A673 (cell line): ENCODE measurements at regions not wholly inside any gene's neighbourhood (a gene's known extent, or its start where the extent isn't known, plus 50 kb on each side); places are given as distances from the start of the nearest gene placed in this dataset.

Experiments used
- BruUV-seq: library from RNA; stranded (reverse); fragments of 400-500 nt; replicated peaks from 2 replicates; lab custom pipeline; 2021; lab: Mats Ljungman, UMichigan
- CTCF ChIA-PET: fragments of 300-600 bp; sonication (Branson Sonifier 250); formaldehyde crosslinking; loops from one replicate; lab custom pipeline; 2022; ENCODE audit warnings: antibody characterized with exemption; lab: Charles Lee
- POLR2A ChIA-PET: fragments of 300-600 bp; sonication (Branson Sonifier 250); formaldehyde crosslinking; loops from one replicate; lab custom pipeline; 2022; ENCODE audit warnings: antibody characterized with exemption; ENCODE audit not compliant: low non-redundant PET; lab: Charles Lee
- DNase-seq: peaks from one replicate; pipeline ENCODE4 v3.0.0-alpha.2; 2015; ENCODE audit warnings: low spot score
- H3K27ac ChIP-seq: fragments of 200-600 bp; sonication (generic); 2 replicates; pipeline ENCODE4 v1.5.1; 2016; ENCODE audit warnings: mixed run types, low read depth, mild to moderate bottlenecking, mixed read lengths, antibody characterized with exemption, low read length; ENCODE audit not compliant: poor library complexity, severe bottlenecking
- H3K27me3 ChIP-seq: fragments of 200-600 bp; sonication (generic); replicated peaks from 2 replicates; pipeline ENCODE4 v1.6.1; 2017; ENCODE audit warnings: mixed run types, low read depth, mild to moderate bottlenecking, mixed read lengths, antibody characterized with exemption, low read length; ENCODE audit not compliant: insufficient read depth, poor library complexity
- H3K36me3 ChIP-seq: fragments of 200-600 bp; sonication (generic); 2 replicates; pipeline ENCODE4 v1.6.1; 2016; ENCODE audit warnings: mixed run types, mild to moderate bottlenecking, mixed read lengths, antibody characterized with exemption, low read length; ENCODE audit not compliant: insufficient read depth, poor library complexity, severe bottlenecking
- H3K4me1 ChIP-seq: fragments of 200-600 bp; sonication (generic); 2 replicates; pipeline ENCODE4 v1.6.1; 2017; ENCODE audit warnings: mixed run types, mild to moderate bottlenecking, mixed read lengths, antibody characterized with exemption, low read length; ENCODE audit not compliant: insufficient read depth, poor library complexity, severe bottlenecking
- H3K4me3 ChIP-seq: fragments of 200-600 bp; sonication (generic); 2 replicates; pipeline ENCODE4 v1.5.1; 2016; ENCODE audit warnings: low read depth, mixed run types, mild to moderate bottlenecking, mixed read lengths, low read length; ENCODE audit not compliant: poor library complexity, severe bottlenecking
- H3K9me3 ChIP-seq: fragments of 200-600 bp; sonication (generic); 2 replicates; pipeline ENCODE4 v1.6.1; 2016; ENCODE audit warnings: mixed run types, low read depth, mild to moderate bottlenecking, mixed read lengths, antibody characterized with exemption, low read length; ENCODE audit not compliant: poor library complexity, severe bottlenecking
- CTCF ChIP-seq: fragments of 300-800, 200-600 bp; sonication (generic); conservative IDR thresholded peaks from 2 replicates; pipeline ENCODE4 v1.5.1; 2017; ENCODE audit warnings: low read depth, mild to moderate bottlenecking, antibody characterized with exemption, low read length, moderate library complexity, mixed read lengths
- EZH2 ChIP-seq: fragments of 200-600 bp; sonication (generic); IDR thresholded peaks from 2 replicates; pipeline ENCODE4 v1.6.1; 2017; ENCODE audit warnings: borderline replicate concordance, low read depth, mild to moderate bottlenecking, mixed read lengths, antibody characterized with exemption, low read length; ENCODE audit not compliant: poor library complexity, severe bottlenecking
- intact Hi-C: fragments of 100-400 bp; cut with micrococcal nuclease; formaldehyde crosslinking; loops from one replicate; pipeline ENCODE4 v1.10.0; 2022; ENCODE audit not compliant: unreplicated experiment

- no peaks in the 10 kb centered on the region for H3K9me3 ChIP-seq
- no peaks in the 10 kb centered on the region for H3K27me3 ChIP-seq
- ChIA-PET POLR2A (no interaction called here), CTCF (no interaction called here)
- TF ChIP-seq EZH2 (no peak), CTCF (no peak)
- no TSS peak for BruUV-seq
- no peak for DNase-seq
- no peak overlapping the region for H3K4me3 ChIP-seq
- no peak overlapping the region for H3K27ac ChIP-seq
- no peaks in the 10 kb centered on the region for H3K4me1 ChIP-seq
- H3K36me3 ChIP-seq = no peaks in the 10 kb centered on the region
- intact Hi-C loops = loop anchor here (10.0 kb wide), 1 partner anchor 477 kb away; no protein-coding TSS in a partner anchor
Observed at GRCh38 chr10:4177791-4178190, 392.8 kb upstream of the KLF6 start.

DNA sequence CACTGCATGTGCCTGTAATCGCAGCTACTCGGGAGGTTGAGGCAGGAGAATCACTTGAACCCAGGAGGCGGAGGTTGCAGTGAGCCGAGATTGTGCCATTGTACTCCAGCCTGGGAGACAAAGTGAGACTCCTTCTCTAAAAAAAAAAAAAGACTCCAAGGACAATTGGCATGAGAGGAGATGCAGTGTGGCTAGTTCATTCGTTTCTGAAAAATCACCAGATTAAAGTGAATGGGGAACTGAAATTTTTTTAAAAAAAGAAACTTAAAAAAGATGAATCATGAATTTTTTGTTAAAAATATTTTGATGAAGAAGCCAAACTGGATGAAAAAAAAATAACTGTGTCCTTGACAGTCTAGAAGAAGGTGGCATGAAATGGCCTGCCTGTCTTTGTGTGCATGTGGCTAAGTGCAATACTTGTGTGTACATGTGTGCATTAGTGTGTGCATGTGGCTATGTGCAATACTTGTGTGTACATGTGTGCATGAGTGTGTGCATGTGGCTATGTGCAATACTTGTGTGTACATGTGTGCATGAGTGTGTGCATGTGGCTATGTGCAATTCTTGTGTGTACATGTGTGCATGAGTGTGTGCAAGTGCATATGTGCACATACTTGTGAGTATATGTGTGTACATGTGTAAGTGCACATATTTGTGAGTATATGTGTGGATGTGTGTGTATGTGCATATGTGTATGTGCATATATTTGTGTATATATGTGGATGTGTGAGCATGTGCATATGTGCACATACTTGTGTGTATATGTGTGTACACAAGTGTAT, 391.7 kb upstream of the KLF6 start:
- ChIA-PET POLR2A (no interaction called here), CTCF (no interaction called here)
- intact Hi-C loops = loop anchor here (10.0 kb wide), 1 partner anchor 478 kb away; no protein-coding TSS in a partner anchor
- no peaks in the 10 kb centered on the region for H3K36me3 ChIP-seq
- no peak overlapping the region for H3K27ac ChIP-seq
- no peaks in the 10 kb centered on the region for H3K4me1 ChIP-seq
- no peak overlapping the region for H3K4me3 ChIP-seq
- no peak for DNase-seq
- no peaks in the 10 kb centered on the region for H3K27me3 ChIP-seq
- BruUV-seq = no TSS peak
- TF ChIP-seq CTCF = no peak
- no peak for TF ChIP-seq EZH2
- H3K9me3 ChIP-seq = peaks cover 5% of the 10 kb centered on the region

GRCh38 chr10:4174197-4174596, 389.2 kb upstream of the KLF6 start:
- ChIA-PET POLR2A (no interaction called here), CTCF (no interaction called here)
- Histone ChIP-seq H3K36me3 (no peaks in the 10 kb centered on the region), H3K27ac (no peak overlapping the region), H3K9me3 (peaks cover 6% of the 10 kb centered on the region), H3K4me1 (no peaks in the 10 kb centered on the region), H3K4me3 (no peak overlapping the region), H3K27me3 (no peaks in the 10 kb centered on the region)
- no TSS peak for BruUV-seq
- peak; percentile 49 for TF ChIP-seq CTCF
- no peak for TF ChIP-seq EZH2
- DNase-seq = peak; percentile 61
- intact Hi-C loops = loop anchor here (10.0 kb wide), 1 partner anchor 481 kb away; no protein-coding TSS in a partner anchor
